Kidney (tissue), 13 donors: ENCODE measurements at regions not wholly inside any gene's neighbourhood (a gene's known extent, or its start where the extent isn't known, plus 50 kb on each side); places are given as distances from the start of the nearest gene placed in this dataset.
A peak's percentile ranks its signal among the peaks of the same experiment; 100 is the strongest.
"Not testable (repeated sequence)": the region's sequence is repeated elsewhere in the genome, so short reads cannot be mapped to it uniquely, and the experiment has no call there.

Experiments used
- DNase-seq, 5 donors: peaks; one replicate each; pipeline ENCODE4 v3.0.0-alpha.2; 2013 to 2020
- FAIRE-seq: peaks from 2 replicates; lab custom pipeline; 2012; peaks lifted over from hg19 to GRCh38; lab: Jason Lieb, UNC
- H3K27ac ChIP-seq, 2 donors: one replicate each; pipeline ENCODE4 v1.7.0; 2013; ENCODE audit warnings: low read depth in 2 of 2, low read length in 2 of 2, inconsistent platforms in 1 of 2
- H3K27me3 ChIP-seq: one replicate; pipeline ENCODE4 v1.7.1; 2013; ENCODE audit warnings: low read length, inconsistent platforms; ENCODE audit not compliant: control insufficient read depth, insufficient read depth
- H3K36me3 ChIP-seq, 3 donors: one replicate each; pipeline versions ENCODE4 v1.7.0 to v1.7.1; 2013; ENCODE audit warnings: low read length in 3 of 3, control low read depth in 1 of 3, inconsistent platforms in 1 of 3; ENCODE audit not compliant: insufficient read depth in 3 of 3, control insufficient read depth in 2 of 3
- H3K4me1 ChIP-seq, 3 donors: one replicate each; pipeline versions ENCODE4 v1.7.0 to v1.7.1; 2013; ENCODE audit warnings: low read length in 3 of 3, inconsistent platforms in 1 of 3, low read depth in 1 of 3; ENCODE audit not compliant: control insufficient read depth in 2 of 3, insufficient read depth in 2 of 3
- H3K4me3 ChIP-seq, 3 donors: one replicate each; pipeline versions ENCODE4 v1.7.0 to v1.8.1; 2013; ENCODE audit warnings: low read length in 3 of 3, control low read depth in 1 of 3, inconsistent platforms in 1 of 3
- H3K9ac ChIP-seq, 3 donors: one replicate each; pipeline versions ENCODE4 v1.7.0 to v1.7.1; 2013; ENCODE audit warnings: low read length in 3 of 3, control low read depth in 1 of 3, inconsistent platforms in 1 of 3
- H3K9me3 ChIP-seq, 3 donors: one replicate each; pipeline versions ENCODE4 v1.7.0 to v1.7.1; 2013; ENCODE audit warnings: low read length in 3 of 3, control low read depth in 1 of 3, inconsistent platforms in 1 of 3; ENCODE audit not compliant: control insufficient read depth in 2 of 3, insufficient read depth in 1 of 3
- intact Hi-C: fragments of 100-400 bp; cut with DNase I; formaldehyde crosslinking; loops from one replicate; pipeline ENCODE4 v1.11.1; 2022
- TF ChIP-seq, protein P1 (sequence below): IDR thresholded peaks from 3 replicates; pipeline ENCODE4 v1.5.1; 2012; ENCODE audit warnings: mild to moderate bottlenecking, moderate library complexity, borderline replicate concordance; ENCODE audit not compliant: insufficient read depth; ENCODE audit errors: extremely low read depth
- donor health status: control.
- donor health status: control.
- donor health status: control.
- donor health status: control.
- donor health status: control.
- donor health status: DM: yes; HTN: yes; CAD: no.
- donor health status: Normal renal cell carcinoma (clear cell type).

DNA sequence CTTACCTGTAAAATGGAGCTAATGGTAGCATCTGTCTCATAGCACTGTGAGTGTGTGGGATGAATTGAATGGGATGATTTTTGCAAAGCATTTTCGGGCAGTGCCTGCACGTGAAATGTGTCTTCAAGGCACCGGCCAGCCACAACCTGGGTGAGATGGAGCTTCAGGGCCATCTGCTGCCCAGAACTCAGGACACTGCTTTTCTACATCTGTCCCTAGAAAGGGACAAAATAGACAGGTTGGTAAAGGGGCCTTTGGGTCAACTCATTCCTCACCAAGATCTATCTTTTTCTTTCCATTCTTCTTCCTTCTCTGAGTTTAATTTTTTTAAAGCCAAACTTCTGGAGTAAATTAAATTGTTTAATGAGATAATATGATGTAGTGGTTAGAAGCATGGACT lies 106.5 kb downstream of the UTP18 start:
- H3K4me1 ChIP-seq = no peaks in the 10 kb centered on the region
- DNase-seq = no peak
- no peaks in the 10 kb centered on the region for H3K9me3 ChIP-seq
- H3K27me3 ChIP-seq = no peaks in the 10 kb centered on the region
- intact Hi-C loops = no loop called here
- FAIRE-seq = no peak
- no peak overlapping the region for H3K27ac ChIP-seq
- no peaks in the 10 kb centered on the region for H3K36me3 ChIP-seq
- H3K9ac ChIP-seq = no peak overlapping the region
- no peak overlapping the region for H3K4me3 ChIP-seq
- TF ChIP-seq, protein P1, sequence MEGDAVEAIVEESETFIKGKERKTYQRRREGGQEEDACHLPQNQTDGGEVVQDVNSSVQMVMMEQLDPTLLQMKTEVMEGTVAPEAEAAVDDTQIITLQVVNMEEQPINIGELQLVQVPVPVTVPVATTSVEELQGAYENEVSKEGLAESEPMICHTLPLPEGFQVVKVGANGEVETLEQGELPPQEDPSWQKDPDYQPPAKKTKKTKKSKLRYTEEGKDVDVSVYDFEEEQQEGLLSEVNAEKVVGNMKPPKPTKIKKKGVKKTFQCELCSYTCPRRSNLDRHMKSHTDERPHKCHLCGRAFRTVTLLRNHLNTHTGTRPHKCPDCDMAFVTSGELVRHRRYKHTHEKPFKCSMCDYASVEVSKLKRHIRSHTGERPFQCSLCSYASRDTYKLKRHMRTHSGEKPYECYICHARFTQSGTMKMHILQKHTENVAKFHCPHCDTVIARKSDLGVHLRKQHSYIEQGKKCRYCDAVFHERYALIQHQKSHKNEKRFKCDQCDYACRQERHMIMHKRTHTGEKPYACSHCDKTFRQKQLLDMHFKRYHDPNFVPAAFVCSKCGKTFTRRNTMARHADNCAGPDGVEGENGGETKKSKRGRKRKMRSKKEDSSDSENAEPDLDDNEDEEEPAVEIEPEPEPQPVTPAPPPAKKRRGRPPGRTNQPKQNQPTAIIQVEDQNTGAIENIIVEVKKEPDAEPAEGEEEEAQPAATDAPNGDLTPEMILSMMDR = no peak

DNA sequence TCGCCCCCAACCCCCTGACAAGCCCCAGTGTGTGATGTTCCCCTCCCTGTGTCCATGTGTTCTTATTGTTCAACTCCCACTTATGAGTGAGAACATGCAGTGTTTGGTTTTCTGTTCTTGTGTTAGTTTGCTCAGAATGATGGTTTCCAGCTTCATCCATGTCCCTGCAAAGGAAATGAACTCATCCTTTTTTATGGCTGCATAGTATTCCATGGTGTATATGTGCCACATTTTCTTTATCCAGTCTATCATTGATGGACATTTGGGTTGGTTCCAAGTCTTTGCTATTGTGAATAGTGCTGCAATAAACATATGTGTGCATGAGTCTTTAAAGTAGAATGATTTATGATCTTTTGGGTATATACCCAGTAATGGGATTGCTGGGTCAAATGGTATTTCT lies 107.5 kb downstream of the UTP18 start:
- H3K36me3 ChIP-seq, H3K9me3 ChIP-seq, H3K4me1 ChIP-seq, H3K27ac ChIP-seq, intact Hi-C loops, H3K4me3 ChIP-seq, DNase-seq, H3K27me3 ChIP-seq, FAIRE-seq, H3K9ac ChIP-seq: not testable (repeated sequence)

DNA sequence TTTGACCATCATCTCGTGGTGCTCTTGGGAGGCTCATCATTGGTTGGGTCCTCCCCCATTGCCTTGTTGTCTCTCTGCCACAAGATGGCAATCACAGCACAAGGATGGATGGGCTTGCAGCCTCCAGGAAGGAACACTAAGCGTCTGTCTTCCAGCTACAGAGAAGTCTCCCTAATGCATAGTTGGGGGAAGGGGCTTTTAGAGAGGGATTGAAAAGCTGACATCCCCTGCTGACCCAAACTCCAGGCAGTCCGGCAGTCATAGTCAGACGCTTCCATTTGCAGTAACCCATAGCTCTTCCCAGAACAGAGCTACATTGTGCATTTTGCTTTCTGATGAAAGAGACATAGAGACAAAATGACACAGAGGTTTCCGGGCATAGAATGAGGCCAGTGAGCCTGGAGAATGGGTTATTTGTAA lies 111.4 kb downstream of the UTP18 start:
- H3K4me3 ChIP-seq = no peak overlapping the region
- H3K4me1 ChIP-seq = no peaks in the 10 kb centered on the region
- H3K27me3 ChIP-seq = no peaks in the 10 kb centered on the region
- intact Hi-C loops = no loop called here
- no peak overlapping the region for H3K9ac ChIP-seq
- peak in 4 of 5 donors; percentile 54 to 78 (median 64) for DNase-seq
- H3K27ac ChIP-seq = no peak overlapping the region
- no peaks in the 10 kb centered on the region for H3K36me3 ChIP-seq
- TF ChIP-seq, protein P1 = no peak
- no peak for FAIRE-seq
- H3K9me3 ChIP-seq = no peaks in the 10 kb centered on the region

DNA sequence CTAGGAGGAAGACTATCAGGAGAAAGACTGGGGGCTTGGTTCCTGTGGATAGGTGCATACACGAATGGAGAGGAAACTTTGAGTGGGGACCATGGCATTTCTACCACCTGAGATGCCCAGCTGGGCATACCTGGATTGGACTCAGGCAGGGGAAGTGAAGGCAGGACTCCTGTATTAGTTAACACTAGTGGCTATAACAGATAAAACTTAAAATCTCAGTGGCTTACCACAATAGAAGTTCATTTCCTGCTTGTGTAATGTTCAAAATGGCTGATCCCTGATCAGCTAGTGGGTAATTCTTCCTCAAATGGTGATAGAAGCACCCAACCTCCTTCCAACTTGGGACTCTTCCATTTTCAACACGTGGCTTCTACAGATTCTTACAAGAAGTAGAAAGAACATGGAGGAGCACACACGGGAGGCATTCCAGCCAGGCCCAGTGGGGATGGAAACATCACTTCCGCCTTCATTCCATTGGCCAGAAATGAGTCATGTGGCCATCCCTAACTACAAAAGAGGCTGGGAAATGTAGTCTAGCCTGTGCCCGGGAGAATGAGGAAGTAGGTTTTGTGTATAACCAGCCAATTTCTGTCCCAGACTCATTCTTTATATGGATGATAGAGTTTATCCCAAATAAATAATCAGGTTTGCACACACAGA lies 112.1 kb downstream of the UTP18 start:
- H3K36me3 ChIP-seq = no peaks in the 10 kb centered on the region
- H3K4me3 ChIP-seq = no peak overlapping the region
- no peak overlapping the region for H3K9ac ChIP-seq
- H3K27me3 ChIP-seq = no peaks in the 10 kb centered on the region
- no peaks in the 10 kb centered on the region for H3K9me3 ChIP-seq
- H3K4me1 ChIP-seq = no peaks in the 10 kb centered on the region
- TF ChIP-seq, protein P1 = no peak
- H3K27ac ChIP-seq = no peak overlapping the region
- FAIRE-seq (no peak), DNase-seq (peak in 1 of 5 donors; percentile 28)
- intact Hi-C loops = no loop called here
